ENCODE measurements at regions not wholly inside any gene's neighbourhood (a gene's known extent, or its start where the extent isn't known, plus 50 kb on each side); places are given as distances from the start of the nearest gene placed in this dataset.

DNA sequence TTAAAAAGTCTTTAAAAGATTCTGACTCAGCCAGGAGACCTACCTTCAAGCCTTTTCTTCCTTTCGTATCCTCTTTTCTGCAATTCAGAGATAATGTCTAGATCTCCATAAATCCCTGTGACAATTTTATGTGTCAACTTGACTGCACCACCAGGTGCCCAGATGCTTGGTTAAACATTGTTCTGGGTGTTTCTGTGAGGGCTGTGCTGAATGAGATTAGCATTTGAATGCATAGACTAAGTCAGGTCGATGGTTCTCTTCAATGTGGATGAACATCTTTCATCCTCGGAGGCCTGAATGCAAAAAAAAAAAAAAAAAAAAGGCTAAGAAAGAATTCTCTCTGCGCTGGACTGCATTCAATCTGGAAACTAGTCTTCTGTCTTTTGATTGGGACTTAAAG, 1082.7 kb downstream of the NLGN4X start:
- TF ChIP-seq, protein P1, sequence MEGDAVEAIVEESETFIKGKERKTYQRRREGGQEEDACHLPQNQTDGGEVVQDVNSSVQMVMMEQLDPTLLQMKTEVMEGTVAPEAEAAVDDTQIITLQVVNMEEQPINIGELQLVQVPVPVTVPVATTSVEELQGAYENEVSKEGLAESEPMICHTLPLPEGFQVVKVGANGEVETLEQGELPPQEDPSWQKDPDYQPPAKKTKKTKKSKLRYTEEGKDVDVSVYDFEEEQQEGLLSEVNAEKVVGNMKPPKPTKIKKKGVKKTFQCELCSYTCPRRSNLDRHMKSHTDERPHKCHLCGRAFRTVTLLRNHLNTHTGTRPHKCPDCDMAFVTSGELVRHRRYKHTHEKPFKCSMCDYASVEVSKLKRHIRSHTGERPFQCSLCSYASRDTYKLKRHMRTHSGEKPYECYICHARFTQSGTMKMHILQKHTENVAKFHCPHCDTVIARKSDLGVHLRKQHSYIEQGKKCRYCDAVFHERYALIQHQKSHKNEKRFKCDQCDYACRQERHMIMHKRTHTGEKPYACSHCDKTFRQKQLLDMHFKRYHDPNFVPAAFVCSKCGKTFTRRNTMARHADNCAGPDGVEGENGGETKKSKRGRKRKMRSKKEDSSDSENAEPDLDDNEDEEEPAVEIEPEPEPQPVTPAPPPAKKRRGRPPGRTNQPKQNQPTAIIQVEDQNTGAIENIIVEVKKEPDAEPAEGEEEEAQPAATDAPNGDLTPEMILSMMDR (IDR thresholded peaks at IDR 0.05; ENCODE audit: control insufficient read depth, insufficient read depth, low read depth, low read length, missing control alignments): no peak
- no peak overlapping the region for H3K4me3 ChIP-seq (ENCODE audit: control insufficient read depth, low read depth, low read length)
- no peak for DNase-seq (ENCODE audit: low read depth)

DNA sequence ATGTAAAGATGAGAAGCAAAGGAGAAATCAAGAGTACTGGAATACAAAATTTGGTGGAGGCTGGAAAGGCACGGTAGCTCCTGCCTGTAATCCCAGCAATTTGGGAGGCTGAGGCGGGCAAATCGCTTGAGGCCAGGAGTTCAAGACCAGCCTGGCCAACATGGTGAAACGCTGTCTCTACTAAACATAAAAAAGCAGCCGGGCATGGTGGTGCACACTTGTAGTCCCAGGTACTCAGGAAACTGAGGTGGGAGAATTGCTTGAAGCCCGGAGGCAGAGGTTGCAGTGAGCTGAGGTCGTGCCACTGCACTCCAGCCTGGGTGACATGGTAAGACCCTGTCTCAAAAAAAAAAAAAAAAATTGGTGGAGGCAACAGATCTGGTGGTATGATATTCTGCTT, 1086.0 kb downstream of the NLGN4X start:
- TF ChIP-seq, protein P1 (IDR thresholded peaks at IDR 0.05; ENCODE audit: control insufficient read depth, insufficient read depth, low read depth, low read length, missing control alignments): no peak
- no peak overlapping the region for H3K4me3 ChIP-seq (ENCODE audit: control insufficient read depth, low read depth, low read length)
- no peak for DNase-seq (ENCODE audit: low read depth)

DNA sequence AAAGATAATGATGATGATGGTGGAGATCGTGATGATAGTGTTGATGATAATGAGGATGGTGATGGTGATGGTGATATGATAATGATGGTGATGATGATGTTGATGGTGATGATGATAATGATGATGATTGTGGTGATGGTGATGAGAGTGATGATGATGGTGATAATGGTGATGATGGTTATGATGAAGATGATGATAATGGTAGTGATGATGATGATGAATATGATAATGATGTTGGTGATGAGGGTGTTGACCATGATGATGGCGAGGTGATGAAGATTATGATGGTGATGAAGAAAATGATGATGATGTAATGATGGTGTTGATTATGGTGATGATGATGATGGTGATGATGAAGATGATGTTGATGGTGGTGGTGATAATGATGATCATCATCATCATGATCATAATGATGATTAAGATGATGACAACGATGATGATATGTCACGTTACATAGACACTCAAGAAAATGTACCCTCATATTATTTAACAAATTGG, 1106.4 kb downstream of the NLGN4X start:
- no peak overlapping the region for H3K4me3 ChIP-seq (ENCODE audit: control insufficient read depth, low read depth, low read length)
- TF ChIP-seq, protein P1 (IDR thresholded peaks at IDR 0.05; ENCODE audit: control insufficient read depth, insufficient read depth, low read depth, low read length, missing control alignments): no peak
- DNase-seq (ENCODE audit: low read depth): no peak

DNA sequence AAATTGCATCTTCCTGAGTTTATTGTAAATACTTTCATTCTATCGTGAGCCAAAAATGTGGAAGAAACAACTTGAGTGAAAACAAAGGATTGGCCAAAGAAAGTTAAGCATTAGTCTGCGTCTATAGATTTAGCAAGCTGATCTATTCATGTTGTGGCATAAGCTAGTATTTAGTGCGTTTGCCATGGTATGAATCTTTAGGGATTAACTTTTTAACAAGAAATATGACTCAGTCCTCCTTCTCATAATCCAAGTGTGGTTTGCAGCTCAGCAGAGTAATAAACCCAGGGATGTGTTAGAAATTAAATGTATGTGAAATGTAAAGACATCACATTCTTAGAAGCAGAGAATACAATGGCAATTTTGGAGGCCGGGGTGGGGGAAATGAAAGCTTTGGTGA, 1110.9 kb downstream of the NLGN4X start:
- DNase-seq (ENCODE audit: low read depth): no peak
- H3K4me3 ChIP-seq (ENCODE audit: control insufficient read depth, low read depth, low read length): no peak overlapping the region
- TF ChIP-seq, protein P1 (IDR thresholded peaks at IDR 0.05; ENCODE audit: control insufficient read depth, insufficient read depth, low read depth, low read length, missing control alignments): no peak

DNA sequence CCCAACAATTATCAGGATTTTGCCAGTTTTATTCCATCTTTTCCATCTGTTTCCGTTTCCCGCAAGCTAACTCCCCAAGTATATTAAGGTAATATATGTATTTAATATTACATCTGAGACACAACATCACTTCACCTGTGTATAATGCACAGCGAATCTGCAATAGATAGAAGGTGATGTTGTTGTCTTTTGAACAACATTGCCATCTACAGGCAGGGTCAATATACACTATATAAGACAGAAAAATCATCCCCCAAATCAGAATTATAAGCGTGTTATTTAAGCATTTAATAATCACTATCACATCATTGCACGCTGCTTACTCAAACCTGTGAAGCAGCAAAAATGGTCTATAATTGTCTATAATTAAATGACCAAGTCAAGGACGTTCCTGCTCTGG, 1115.5 kb downstream of the NLGN4X start:
- H3K4me3 ChIP-seq (ENCODE audit: control insufficient read depth, low read depth, low read length): no peak overlapping the region
- no peak for DNase-seq (ENCODE audit: low read depth)
- TF ChIP-seq, protein P1 (IDR thresholded peaks at IDR 0.05; ENCODE audit: control insufficient read depth, insufficient read depth, low read depth, low read length, missing control alignments): no peak

DNA sequence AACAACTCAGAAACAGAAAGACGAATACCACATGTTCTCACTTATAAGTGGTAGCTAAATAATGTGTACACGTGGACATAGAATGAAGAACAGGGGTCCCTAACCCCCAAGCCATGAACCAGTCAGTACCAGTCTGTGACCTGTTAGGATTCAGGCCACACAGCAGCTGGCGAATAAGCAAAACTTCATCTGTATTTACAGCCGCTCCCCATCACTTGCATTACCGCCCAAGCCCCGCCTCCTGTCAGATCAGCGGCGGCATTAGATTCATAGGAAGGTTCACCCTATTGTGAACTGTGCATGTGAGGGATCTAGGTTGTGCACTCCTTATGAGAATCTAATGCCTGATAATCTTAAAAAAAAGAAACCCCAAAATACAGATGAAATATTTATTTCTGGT, 1128.7 kb downstream of the NLGN4X start:
- H3K4me3 ChIP-seq (ENCODE audit: control insufficient read depth, low read depth, low read length): no peak overlapping the region
- no peak for DNase-seq (ENCODE audit: low read depth)
- TF ChIP-seq, protein P1 (IDR thresholded peaks at IDR 0.05; ENCODE audit: control insufficient read depth, insufficient read depth, low read depth, low read length, missing control alignments): no peak

DNA sequence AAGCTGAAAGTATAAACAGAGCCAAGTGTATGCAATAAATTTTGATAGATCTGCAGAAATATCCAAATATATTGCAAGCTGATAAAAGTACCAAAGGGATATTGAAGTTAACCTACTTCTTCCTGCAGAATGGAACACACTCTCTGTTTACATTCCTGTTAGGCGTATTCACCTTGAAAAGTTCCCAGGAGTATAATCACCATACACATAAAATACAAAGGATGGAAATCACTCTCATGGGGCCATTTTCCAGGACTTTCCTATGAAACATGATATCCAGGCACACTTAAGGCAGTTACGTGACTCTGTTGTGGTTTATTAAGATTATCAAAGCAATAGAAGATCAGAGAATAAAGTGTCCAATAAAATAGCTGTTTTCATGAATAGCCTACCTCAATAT, 1142.3 kb downstream of the NLGN4X start:
- TF ChIP-seq, protein P1 (IDR thresholded peaks at IDR 0.05; ENCODE audit: control insufficient read depth, insufficient read depth, low read depth, low read length, missing control alignments): no peak
- no peak overlapping the region for H3K4me3 ChIP-seq (ENCODE audit: control insufficient read depth, low read depth, low read length)
- no peak for DNase-seq (ENCODE audit: low read depth)
